Keratinocyte (primary cell): ENCODE measurements at regions not wholly inside any gene's neighbourhood (a gene's known extent, or its start where the extent isn't known, plus 50 kb on each side); places are given as distances from the start of the nearest gene placed in this dataset.

Source experiments
- DNase-seq: peaks from one replicate; pipeline ENCODE4 v3.0.0-alpha.2; 2011; ENCODE audit warnings: low read depth, missing footprints, low spot score
- FAIRE-seq: peaks from 2 replicates; lab custom pipeline; 2011; peaks lifted over from hg19 to GRCh38; lab: Jason Lieb, UNC
- H2AFZ ChIP-seq: 2 replicates; pipeline ENCODE4 v1.6.0; 2012; ENCODE audit warnings: low read length, control low read depth, inconsistent platforms; ENCODE audit not compliant: control insufficient read depth
- H3K27ac ChIP-seq: 2 replicates; pipeline ENCODE4 v1.5.1; 2011; ENCODE audit warnings: low read length; ENCODE audit not compliant: control insufficient read depth, insufficient read depth
- H3K27me3 ChIP-seq: 3 replicates; pipeline ENCODE4 v1.6.0; 2011; ENCODE audit warnings: low read length; ENCODE audit not compliant: control insufficient read depth, insufficient read depth; ENCODE audit errors: extremely low read depth
- H3K36me3 ChIP-seq, 2 experiments: 2 replicates in 1 of 2; 3 replicates in 1 of 2; pipeline ENCODE4 v1.5.1; 2011; ENCODE audit warnings: low read length in 2 of 2, mild to moderate bottlenecking in 1 of 2; ENCODE audit not compliant: control insufficient read depth in 2 of 2, insufficient read depth in 2 of 2; ENCODE audit errors: extremely low read depth in 1 of 2
- H3K4me1 ChIP-seq: 3 replicates; pipeline ENCODE4 v1.5.1; 2011; ENCODE audit warnings: low read length; ENCODE audit not compliant: control insufficient read depth, insufficient read depth; ENCODE audit errors: extremely low read depth
- H3K4me2 ChIP-seq: 3 replicates; pipeline ENCODE4 v1.6.0; 2011; ENCODE audit warnings: low read depth, low read length; ENCODE audit not compliant: control insufficient read depth, insufficient read depth; ENCODE audit errors: extremely low read depth
- H3K4me3 ChIP-seq, 3 experiments: fragments of 200-600 bp in 1 of 3; sonication (generic) in 1 of 3; 2 replicates in 2 of 3; 3 replicates in 1 of 3; pipeline ENCODE4 v1.5.1; 2011 to 2016; ENCODE audit warnings: low read length in 3 of 3, mild to moderate bottlenecking in 3 of 3, control low read depth in 2 of 3, inconsistent platforms in 1 of 3, low read depth in 1 of 3, mixed read lengths in 1 of 3, mixed run types in 1 of 3, moderate library complexity in 1 of 3; ENCODE audit not compliant: control insufficient read depth in 2 of 3, insufficient read depth in 2 of 3; ENCODE audit errors: extremely low read depth in 1 of 3
- H3K79me2 ChIP-seq: 2 replicates; pipeline ENCODE4 v1.6.0; 2012; ENCODE audit warnings: low read length; ENCODE audit not compliant: control insufficient read depth, insufficient read depth
- H3K9ac ChIP-seq: 3 replicates; pipeline ENCODE4 v1.6.0; 2011; ENCODE audit warnings: low read length; ENCODE audit not compliant: control insufficient read depth, insufficient read depth; ENCODE audit errors: extremely low read depth
- H3K9me1 ChIP-seq: 3 replicates; pipeline ENCODE4 v1.6.0; 2011; ENCODE audit warnings: low read length; ENCODE audit not compliant: control insufficient read depth, insufficient read depth; ENCODE audit errors: extremely low read depth
- H3K9me3 ChIP-seq: 2 replicates; pipeline ENCODE4 v1.5.1; 2012; ENCODE audit warnings: low read depth, low read length; ENCODE audit not compliant: control insufficient read depth
- H4K20me1 ChIP-seq: 3 replicates; pipeline ENCODE4 v1.6.0; 2011; ENCODE audit warnings: low read length; ENCODE audit not compliant: control insufficient read depth, insufficient read depth; ENCODE audit errors: extremely low read depth
- EZH2 ChIP-seq: IDR thresholded peaks from one replicate; pipeline ENCODE4 v1.6.1; 2012; ENCODE audit warnings: inconsistent platforms, mild to moderate bottlenecking, low read length, moderate library complexity
- dilution Hi-C: fragments of 300-500 bp; cut with MboI; formaldehyde crosslinking; loops from one replicate; pipeline ENCODE4 v1.7.0; 2020; ENCODE audit warnings: low sequenced_read_pairs; ENCODE audit not compliant: extremely low pct_ligation_motif_present
- TF ChIP-seq, protein P1 (sequence below), 3 experiments: IDR thresholded peaks in 1 of 3; conservative IDR thresholded peaks in 1 of 3; optimal IDR thresholded peaks in 1 of 3; 2 replicates in 2 of 3; 3 replicates in 1 of 3; pipeline versions ENCODE3 to v1.5.1; 2011; ENCODE audit warnings: low read length in 3 of 3, mild to moderate bottlenecking in 3 of 3, moderate library complexity in 2 of 3, control low read depth in 1 of 3, inconsistent platforms in 1 of 3; ENCODE audit not compliant: insufficient read depth in 2 of 3; ENCODE audit errors: extremely low read depth in 1 of 3

GRCh38 chr3:188964957-188965356 lies 206.8 kb upstream of the TPRG1 start:
- Histone ChIP-seq H2AFZ (peak overlapping the region; percentile 21), H3K4me1 (peaks cover 6% of the 10 kb centered on the region), H3K9me1 (no peaks in the 10 kb centered on the region), H3K4me2 (peak overlapping the region; percentile 27), H3K27me3 (no peaks in the 10 kb centered on the region), H3K27ac (peak overlapping the region; percentile 27), H3K36me3 (no peaks in the 10 kb centered on the region), H3K4me3 (no peak overlapping the region), H4K20me1 (no peaks in the 10 kb centered on the region), H3K9me3 (no peaks in the 10 kb centered on the region), H3K9ac (peak overlapping the region; percentile 5), H3K79me2 (no peaks in the 10 kb centered on the region)
- FAIRE-seq, result peak; percentile 66
- TF ChIP-seq, protein P1, sequence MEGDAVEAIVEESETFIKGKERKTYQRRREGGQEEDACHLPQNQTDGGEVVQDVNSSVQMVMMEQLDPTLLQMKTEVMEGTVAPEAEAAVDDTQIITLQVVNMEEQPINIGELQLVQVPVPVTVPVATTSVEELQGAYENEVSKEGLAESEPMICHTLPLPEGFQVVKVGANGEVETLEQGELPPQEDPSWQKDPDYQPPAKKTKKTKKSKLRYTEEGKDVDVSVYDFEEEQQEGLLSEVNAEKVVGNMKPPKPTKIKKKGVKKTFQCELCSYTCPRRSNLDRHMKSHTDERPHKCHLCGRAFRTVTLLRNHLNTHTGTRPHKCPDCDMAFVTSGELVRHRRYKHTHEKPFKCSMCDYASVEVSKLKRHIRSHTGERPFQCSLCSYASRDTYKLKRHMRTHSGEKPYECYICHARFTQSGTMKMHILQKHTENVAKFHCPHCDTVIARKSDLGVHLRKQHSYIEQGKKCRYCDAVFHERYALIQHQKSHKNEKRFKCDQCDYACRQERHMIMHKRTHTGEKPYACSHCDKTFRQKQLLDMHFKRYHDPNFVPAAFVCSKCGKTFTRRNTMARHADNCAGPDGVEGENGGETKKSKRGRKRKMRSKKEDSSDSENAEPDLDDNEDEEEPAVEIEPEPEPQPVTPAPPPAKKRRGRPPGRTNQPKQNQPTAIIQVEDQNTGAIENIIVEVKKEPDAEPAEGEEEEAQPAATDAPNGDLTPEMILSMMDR (optimal IDR thresholded peaks at IDR 0.05 in 1 of 3, IDR thresholded peaks at IDR 0.05 in 1 of 3, conservative IDR thresholded peaks at IDR 0.05 in 1 of 3; ENCODE audit: extremely low read depth in 1 of 3, insufficient read depth in 2 of 3, low read length in 3 of 3), result no peak
- TF ChIP-seq EZH2, result no peak
- dilution Hi-C loops, result no loop called here
- no peak for DNase-seq

- H3K4me2 ChIP-seq, result no peak overlapping the region
- peaks cover 10% of the 10 kb centered on the region for H3K4me1 ChIP-seq
- H4K20me1 ChIP-seq, result no peaks in the 10 kb centered on the region
- no peaks in the 10 kb centered on the region for H3K9me3 ChIP-seq
- H3K79me2 ChIP-seq, result no peaks in the 10 kb centered on the region
- H2AFZ ChIP-seq, result no peak overlapping the region
- H3K27me3 ChIP-seq, result no peaks in the 10 kb centered on the region
- H3K4me3 ChIP-seq, result no peak overlapping the region
- no peak for FAIRE-seq
- no peak for TF ChIP-seq EZH2
- TF ChIP-seq, protein P1 (optimal IDR thresholded peaks at IDR 0.05 in 1 of 3, IDR thresholded peaks at IDR 0.05 in 1 of 3, conservative IDR thresholded peaks at IDR 0.05 in 1 of 3; ENCODE audit: extremely low read depth in 1 of 3, insufficient read depth in 2 of 3, low read length in 3 of 3), result no peak
- dilution Hi-C loops, result no loop called here
- DNase-seq, result no peak
- H3K9me1 ChIP-seq, result no peaks in the 10 kb centered on the region
- no peaks in the 10 kb centered on the region for H3K36me3 ChIP-seq
- H3K9ac ChIP-seq, result no peak overlapping the region
- no peak overlapping the region for H3K27ac ChIP-seq
Observed at GRCh38 chr3:188972310-188972709, 199.5 kb upstream of the TPRG1 start.
